KG1 (cell line): ENCODE measurements at regions not wholly inside any gene's neighbourhood (a gene's known extent, or its start where the extent isn't known, plus 50 kb on each side); places are given as distances from the start of the nearest gene placed in this dataset.
A peak's percentile ranks its signal among the peaks of the same experiment; 100 is the strongest.

ENCODE experiments used
- DNase-seq: peaks from one replicate; lab custom pipeline; 2025; lab: John Stamatoyannopoulos, UW

- no peak for DNase-seq
Measured at GRCh38 chr14:34128665-34129064, 177.8 kb upstream of the EGLN3 start.

GRCh38 chr14:34126586-34126985 is 175.7 kb upstream of the EGLN3 start:
- DNase-seq = no peak

- no peak for DNase-seq
Measured at GRCh38 chr14:34124585-34124984, 173.7 kb upstream of the EGLN3 start.

- no peak for DNase-seq
Measured at GRCh38 chr14:34122650-34123049, 171.8 kb upstream of the EGLN3 start.

- DNase-seq = no peak
Measured at GRCh38 chr14:34122081-34122480, 171.2 kb upstream of the EGLN3 start.

- DNase-seq = no peak
Measured at GRCh38 chr14:34120185-34120977, 169.5 kb upstream of the EGLN3 start.

- DNase-seq = no peak
Measured at GRCh38 chr14:34119107-34119858, 168.4 kb upstream of the EGLN3 start.

- DNase-seq = no peak
Measured at GRCh38 chr14:34113991-34114390, 163.1 kb upstream of the EGLN3 start.

- DNase-seq = no peak
Measured at GRCh38 chr14:34113005-34113511, 162.2 kb upstream of the EGLN3 start.

GRCh38 chr14:34111953-34112352 is 161.1 kb upstream of the EGLN3 start:
- DNase-seq = no peak

- no peak for DNase-seq
Measured at GRCh38 chr14:34111505-34111904, 160.6 kb upstream of the EGLN3 start.

- DNase-seq = no peak
Measured at GRCh38 chr14:34110531-34110930, 159.7 kb upstream of the EGLN3 start.

- DNase-seq = no peak
Measured at GRCh38 chr14:34107441-34107840, 156.6 kb upstream of the EGLN3 start.

- no peak for DNase-seq
Measured at GRCh38 chr14:34106310-34106709, 155.4 kb upstream of the EGLN3 start.

- no peak for DNase-seq
Measured at GRCh38 chr14:34104489-34105397, 153.9 kb upstream of the EGLN3 start.

GRCh38 chr14:34103176-34103575 is 152.3 kb upstream of the EGLN3 start:
- DNase-seq = no peak

- DNase-seq = no peak
Measured at GRCh38 chr14:34099635-34100034, 148.8 kb upstream of the EGLN3 start.

- no peak for DNase-seq
Measured at GRCh38 chr14:34098985-34099349, 148.1 kb upstream of the EGLN3 start.

GRCh38 chr14:34098045-34098984 is 147.4 kb upstream of the EGLN3 start:
- peak; percentile 50 for DNase-seq

- DNase-seq = no peak
Measured at GRCh38 chr14:34097644-34098043, 146.8 kb upstream of the EGLN3 start.

GRCh38 chr14:34094384-34094783 is 143.5 kb upstream of the EGLN3 start:
- no peak for DNase-seq
